SK-N-SH treated with all-trans-retinoic acid at 6 μM for 48 hours (cell line): ENCODE measurements at regions not wholly inside any gene's neighbourhood (a gene's known extent, or its start where the extent isn't known, plus 50 kb on each side); places are given as distances from the start of the nearest gene placed in this dataset.
"Not testable (repeated sequence)": the region's sequence is repeated elsewhere in the genome, so short reads cannot be mapped to it uniquely, and the experiment has no call there.

ENCODE experiments used
- ATAC-seq: fragments of 200-7000 bp; cut with Tn5 transposase; 3 replicates; pipeline ENCODE4 v1.9.1; 2020; ENCODE audit warnings: mild to moderate bottlenecking, moderate library complexity
- ARNTL ChIP-seq: fragments of 450-650 bp; formaldehyde crosslinking; IDR thresholded peaks from 2 replicates; pipeline ENCODE4 v1.5.0; 2020; ENCODE audit warnings: low read depth, mild to moderate bottlenecking, moderate library complexity, borderline replicate concordance
- BACH2 ChIP-seq: fragments of 250-450 bp; sonication (Bioruptor Pico); IDR thresholded peaks from 2 replicates; pipeline ENCODE4 v1.9.0; 2021; ENCODE audit warnings: mild to moderate bottlenecking, borderline replicate concordance
- CSDC2 ChIP-seq: fragments of 250-450 bp; sonication (Bioruptor Pico); IDR thresholded peaks from 2 replicates; pipeline ENCODE4 v1.5.0; 2020; ENCODE audit warnings: mild to moderate bottlenecking, moderate library complexity
- ESRRG ChIP-seq: fragments of 250-450 bp; sonication (Bioruptor Pico); IDR thresholded peaks from 2 replicates; pipeline ENCODE4 v1.6.1; 2021; ENCODE audit warnings: mild to moderate bottlenecking
- GLIS3 ChIP-seq: fragments of 250-450 bp; sonication (Bioruptor Pico); IDR thresholded peaks from 2 replicates; pipeline ENCODE4 v1.5.0; 2020; ENCODE audit warnings: mild to moderate bottlenecking, moderate library complexity
- ISL1 ChIP-seq: fragments of 250-450 bp; sonication (Bioruptor Pico); IDR thresholded peaks from 2 replicates; pipeline ENCODE4 v2.1.2; 2022; ENCODE audit warnings: mild to moderate bottlenecking, moderate library complexity
- OSR1 ChIP-seq: fragments of 250-450 bp; sonication (Bioruptor Pico); IDR thresholded peaks from 2 replicates; pipeline ENCODE4 v1.8.0; 2022; ENCODE audit warnings: moderate library complexity, mild to moderate bottlenecking, inconsistent platforms
- POU6F1 ChIP-seq: fragments of 250-450 bp; sonication (Bioruptor Pico); IDR thresholded peaks from 2 replicates; pipeline ENCODE4 v1.8.0; 2021; ENCODE audit warnings: low read depth, mild to moderate bottlenecking, moderate library complexity, borderline replicate concordance
- PPARA ChIP-seq: fragments of 250-450 bp; sonication (Bioruptor Pico); IDR thresholded peaks from 2 replicates; pipeline ENCODE4 v1.5.0; 2020; ENCODE audit warnings: mild to moderate bottlenecking, borderline replicate concordance
- RARB ChIP-seq: fragments of 250-450 bp; sonication (Bioruptor Pico); IDR thresholded peaks from 2 replicates; pipeline ENCODE4 v1.8.0; 2021; ENCODE audit warnings: mild to moderate bottlenecking, moderate library complexity
- SNAI2 ChIP-seq: fragments of 250-450 bp; sonication (Bioruptor Pico); IDR thresholded peaks from 2 replicates; pipeline ENCODE4 v1.5.0; 2020; ENCODE audit warnings: mild to moderate bottlenecking, moderate library complexity
- TCF4 ChIP-seq: fragments of 250-450 bp; sonication (Bioruptor Pico); IDR thresholded peaks from 2 replicates; pipeline ENCODE4 v1.8.0; 2021; ENCODE audit warnings: mild to moderate bottlenecking, moderate library complexity, borderline replicate concordance
- TOX ChIP-seq: fragments of 250-450 bp; sonication (Bioruptor Pico); IDR thresholded peaks from 2 replicates; pipeline ENCODE4 v1.8.0; 2021; ENCODE audit warnings: mild to moderate bottlenecking, moderate library complexity, borderline replicate concordance
- ZC3H10 ChIP-seq: fragments of 250-450 bp; sonication (Bioruptor Pico); IDR thresholded peaks from 2 replicates; pipeline ENCODE4 v1.5.1; 2021; ENCODE audit warnings: mild to moderate bottlenecking, moderate library complexity
- ZFP3 ChIP-seq: fragments of 250-450 bp; sonication (Bioruptor Pico); IDR thresholded peaks from 2 replicates; pipeline ENCODE4 v1.5.0; 2020; ENCODE audit warnings: mild to moderate bottlenecking, moderate library complexity
- ZFP30 ChIP-seq: fragments of 450-650 bp; formaldehyde crosslinking; IDR thresholded peaks from 2 replicates; pipeline ENCODE4 v1.5.0; 2022; ENCODE audit warnings: mild to moderate bottlenecking, moderate library complexity
- ZNF565 ChIP-seq: fragments of 450-650 bp; formaldehyde crosslinking; conservative IDR thresholded peaks from 2 replicates; pipeline ENCODE4 v1.5.0; 2020; ENCODE audit warnings: low read depth, mild to moderate bottlenecking, moderate library complexity
- ZNF70 ChIP-seq: fragments of 450-650 bp; formaldehyde crosslinking; IDR thresholded peaks from 2 replicates; pipeline ENCODE4 v1.5.0; 2020; ENCODE audit warnings: mild to moderate bottlenecking, moderate library complexity
- ZNF8 ChIP-seq: fragments of 450-650 bp; formaldehyde crosslinking; IDR thresholded peaks from 2 replicates; pipeline ENCODE4 v1.5.0; 2020; ENCODE audit warnings: mild to moderate bottlenecking, moderate library complexity
- TF ChIP-seq, protein P1 (sequence below): fragments of 250-450 bp; sonication (Bioruptor Pico); IDR thresholded peaks from 2 replicates; pipeline ENCODE4 v1.8.0; 2020; ENCODE audit warnings: mild to moderate bottlenecking, moderate library complexity, borderline replicate concordance
- TF ChIP-seq, protein P2 (sequence below): fragments of 250-450 bp; sonication (Bioruptor Pico); IDR thresholded peaks from 2 replicates; pipeline ENCODE4 v1.5.1; 2021; ENCODE audit warnings: mild to moderate bottlenecking, moderate library complexity
- TF ChIP-seq, protein P3 (sequence below): fragments of 250-450 bp; sonication (Bioruptor Pico); IDR thresholded peaks from 2 replicates; pipeline ENCODE4 v1.5.0; 2020; ENCODE audit warnings: mild to moderate bottlenecking, moderate library complexity

- TF ChIP-seq ZFP3: no peak
- no peak for TF ChIP-seq GLIS3
- TF ChIP-seq ZNF8 (CRISPR knock-in tag): no peak
- TF ChIP-seq OSR1 (CRISPR knock-in tag): no peak
- TF ChIP-seq SNAI2 (CRISPR knock-in tag): no peak
These were observed 198.1 kb downstream of the ZNF486 start (continued) for GRCh38 chr19:20365146-20365545.

DNA sequence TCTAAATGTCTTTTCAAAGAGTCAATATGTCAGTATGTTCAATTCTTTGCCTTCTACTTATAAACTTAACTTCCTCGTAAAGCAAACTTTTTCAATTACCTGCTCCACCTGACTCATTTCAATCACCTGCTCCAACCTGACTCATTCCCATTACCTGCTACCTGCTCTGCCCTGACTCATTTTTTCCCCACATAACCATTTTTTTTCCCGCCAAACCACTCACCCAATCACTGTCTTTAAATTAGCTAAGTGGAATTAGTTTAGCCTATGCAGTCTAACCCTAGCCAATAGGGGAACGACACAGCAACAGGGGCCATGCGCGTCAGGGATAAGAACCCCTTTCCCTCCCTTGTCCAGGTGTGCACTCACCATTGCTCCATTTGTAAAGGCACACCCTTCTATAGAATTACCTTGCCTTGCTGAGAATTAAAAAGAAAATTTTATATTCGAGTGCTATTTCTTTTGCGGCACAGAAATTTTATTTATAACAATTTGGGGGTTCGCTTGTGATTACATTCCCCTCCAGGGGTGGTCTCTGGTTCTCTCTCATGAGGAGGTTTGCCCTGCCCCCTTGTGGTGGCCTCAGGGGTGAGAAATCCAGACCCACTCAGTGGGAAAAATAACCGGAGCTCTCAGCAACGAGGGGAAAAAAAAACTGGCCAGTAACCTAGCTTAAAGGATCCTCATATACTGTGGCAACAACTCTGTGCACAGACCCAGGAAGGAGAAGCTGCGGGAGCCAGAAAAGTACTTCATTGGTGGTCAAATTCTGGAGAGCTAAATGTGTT is 193.1 kb downstream of the ZNF486 start:
- TF ChIP-seq PPARA (CRISPR knock-in tag) (no peak), ZFP30 (CRISPR knock-in tag) (no peak), ISL1 (CRISPR knock-in tag) (no peak), TOX (CRISPR knock-in tag) (no peak), BACH2 (no peak), TCF4 (no peak), SNAI2 (CRISPR knock-in tag) (no peak), ESRRG (no peak), ZFP3 (no peak), OSR1 (CRISPR knock-in tag) (no peak), ZC3H10 (no peak)
- TF ChIP-seq, protein P1, sequence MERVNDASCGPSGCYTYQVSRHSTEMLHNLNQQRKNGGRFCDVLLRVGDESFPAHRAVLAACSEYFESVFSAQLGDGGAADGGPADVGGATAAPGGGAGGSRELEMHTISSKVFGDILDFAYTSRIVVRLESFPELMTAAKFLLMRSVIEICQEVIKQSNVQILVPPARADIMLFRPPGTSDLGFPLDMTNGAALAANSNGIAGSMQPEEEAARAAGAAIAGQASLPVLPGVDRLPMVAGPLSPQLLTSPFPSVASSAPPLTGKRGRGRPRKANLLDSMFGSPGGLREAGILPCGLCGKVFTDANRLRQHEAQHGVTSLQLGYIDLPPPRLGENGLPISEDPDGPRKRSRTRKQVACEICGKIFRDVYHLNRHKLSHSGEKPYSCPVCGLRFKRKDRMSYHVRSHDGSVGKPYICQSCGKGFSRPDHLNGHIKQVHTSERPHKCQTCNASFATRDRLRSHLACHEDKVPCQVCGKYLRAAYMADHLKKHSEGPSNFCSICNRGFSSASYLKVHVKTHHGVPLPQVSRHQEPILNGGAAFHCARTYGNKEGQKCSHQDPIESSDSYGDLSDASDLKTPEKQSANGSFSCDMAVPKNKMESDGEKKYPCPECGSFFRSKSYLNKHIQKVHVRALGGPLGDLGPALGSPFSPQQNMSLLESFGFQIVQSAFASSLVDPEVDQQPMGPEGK (CRISPR knock-in tag): no peak
- no peak for ATAC-seq

- not testable (repeated sequence) for ATAC-seq
These were observed 191.9 kb downstream of the ZNF486 start for GRCh38 chr19:20358841-20359465.

- no peak for ATAC-seq
- TF ChIP-seq ZNF565 (CRISPR knock-in tag) (no peak), CSDC2 (CRISPR knock-in tag) (no peak), ZFP30 (CRISPR knock-in tag) (no peak), ZFP3 (no peak)
These were observed 190.9 kb downstream of the ZNF486 start for GRCh38 chr19:20357921-20358320.

- ATAC-seq: no peak
These were observed 184.2 kb downstream of the ZNF486 start for GRCh38 chr19:20351244-20351643.

GRCh38 chr19:20349206-20349605 is 182.2 kb downstream of the ZNF486 start:
- no peak for ATAC-seq
- TF ChIP-seq ZNF70 (CRISPR knock-in tag) (no peak), ZFP30 (CRISPR knock-in tag) (no peak), PPARA (CRISPR knock-in tag) (no peak), ZFP3 (no peak), CSDC2 (CRISPR knock-in tag) (no peak), GLIS3 (no peak), ESRRG (no peak), POU6F1 (no peak), ZNF8 (CRISPR knock-in tag) (no peak), ZC3H10 (no peak), BACH2 (no peak), RARB (CRISPR knock-in tag) (no peak)
- TF ChIP-seq, protein P2, sequence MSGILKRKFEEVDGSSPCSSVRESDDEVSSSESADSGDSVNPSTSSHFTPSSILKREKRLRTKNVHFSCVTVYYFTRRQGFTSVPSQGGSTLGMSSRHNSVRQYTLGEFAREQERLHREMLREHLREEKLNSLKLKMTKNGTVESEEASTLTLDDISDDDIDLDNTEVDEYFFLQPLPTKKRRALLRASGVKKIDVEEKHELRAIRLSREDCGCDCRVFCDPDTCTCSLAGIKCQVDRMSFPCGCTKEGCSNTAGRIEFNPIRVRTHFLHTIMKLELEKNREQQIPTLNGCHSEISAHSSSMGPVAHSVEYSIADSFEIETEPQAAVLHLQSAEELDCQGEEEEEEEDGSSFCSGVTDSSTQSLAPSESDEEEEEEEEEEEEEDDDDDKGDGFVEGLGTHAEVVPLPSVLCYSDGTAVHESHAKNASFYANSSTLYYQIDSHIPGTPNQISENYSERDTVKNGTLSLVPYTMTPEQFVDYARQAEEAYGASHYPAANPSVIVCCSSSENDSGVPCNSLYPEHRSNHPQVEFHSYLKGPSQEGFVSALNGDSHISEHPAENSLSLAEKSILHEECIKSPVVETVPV: no peak
- TF ChIP-seq, protein P3, sequence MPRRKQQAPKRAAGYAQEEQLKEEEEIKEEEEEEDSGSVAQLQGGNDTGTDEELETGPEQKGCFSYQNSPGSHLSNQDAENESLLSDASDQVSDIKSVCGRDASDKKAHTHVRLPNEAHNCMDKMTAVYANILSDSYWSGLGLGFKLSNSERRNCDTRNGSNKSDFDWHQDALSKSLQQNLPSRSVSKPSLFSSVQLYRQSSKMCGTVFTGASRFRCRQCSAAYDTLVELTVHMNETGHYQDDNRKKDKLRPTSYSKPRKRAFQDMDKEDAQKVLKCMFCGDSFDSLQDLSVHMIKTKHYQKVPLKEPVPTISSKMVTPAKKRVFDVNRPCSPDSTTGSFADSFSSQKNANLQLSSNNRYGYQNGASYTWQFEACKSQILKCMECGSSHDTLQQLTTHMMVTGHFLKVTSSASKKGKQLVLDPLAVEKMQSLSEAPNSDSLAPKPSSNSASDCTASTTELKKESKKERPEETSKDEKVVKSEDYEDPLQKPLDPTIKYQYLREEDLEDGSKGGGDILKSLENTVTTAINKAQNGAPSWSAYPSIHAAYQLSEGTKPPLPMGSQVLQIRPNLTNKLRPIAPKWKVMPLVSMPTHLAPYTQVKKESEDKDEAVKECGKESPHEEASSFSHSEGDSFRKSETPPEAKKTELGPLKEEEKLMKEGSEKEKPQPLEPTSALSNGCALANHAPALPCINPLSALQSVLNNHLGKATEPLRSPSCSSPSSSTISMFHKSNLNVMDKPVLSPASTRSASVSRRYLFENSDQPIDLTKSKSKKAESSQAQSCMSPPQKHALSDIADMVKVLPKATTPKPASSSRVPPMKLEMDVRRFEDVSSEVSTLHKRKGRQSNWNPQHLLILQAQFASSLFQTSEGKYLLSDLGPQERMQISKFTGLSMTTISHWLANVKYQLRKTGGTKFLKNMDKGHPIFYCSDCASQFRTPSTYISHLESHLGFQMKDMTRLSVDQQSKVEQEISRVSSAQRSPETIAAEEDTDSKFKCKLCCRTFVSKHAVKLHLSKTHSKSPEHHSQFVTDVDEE (CRISPR knock-in tag): no peak

More at GRCh38 chr19:20351244-20351643, 184.2 kb downstream of the ZNF486 start:
- TF ChIP-seq, protein P2: no peak
- no peak for TF ChIP-seq ZFP3
- TF ChIP-seq ZC3H10: no peak
- no peak for TF ChIP-seq PPARA (CRISPR knock-in tag)
- TF ChIP-seq BACH2: no peak
- TF ChIP-seq ARNTL (CRISPR knock-in tag): no peak
